H9 (cell line): ENCODE measurements at regions not wholly inside any gene's neighbourhood (a gene's known extent, or its start where the extent isn't known, plus 50 kb on each side); places are given as distances from the start of the nearest gene placed in this dataset.
A peak's percentile ranks its signal among the peaks of the same experiment; 100 is the strongest.

Experiments
- DNase-seq: peaks from one replicate; pipeline ENCODE4 v3.0.0-alpha.2; 2017
- H2AFZ ChIP-seq: one replicate; pipeline ENCODE4 v1.6.1; 2013; ENCODE audit warnings: mild to moderate bottlenecking, low read length, control low read depth, moderate library complexity
- H2AK5ac ChIP-seq: 2 replicates; pipeline ENCODE4 v1.6.1; 2013; ENCODE audit warnings: low read length, control low read depth, mixed read lengths; ENCODE audit not compliant: insufficient read length
- H2BK120ac ChIP-seq: one replicate; pipeline ENCODE4 v1.6.1; 2013; ENCODE audit warnings: low read depth, mild to moderate bottlenecking, low read length, control low read depth, inconsistent platforms; ENCODE audit not compliant: poor library complexity, severe bottlenecking
- H2BK12ac ChIP-seq: 2 replicates; pipeline ENCODE4 v1.6.1; 2013; ENCODE audit warnings: low read length, control low read depth, mixed read lengths, low read depth; ENCODE audit not compliant: insufficient read length
- H2BK15ac ChIP-seq: 2 replicates; pipeline ENCODE4 v1.6.1; 2013; ENCODE audit warnings: low read depth, low read length, control low read depth
- H2BK20ac ChIP-seq: one replicate; pipeline ENCODE4 v1.6.1; 2013; ENCODE audit warnings: low read depth, mild to moderate bottlenecking, low read length, control low read depth, inconsistent platforms; ENCODE audit not compliant: poor library complexity, severe bottlenecking
- H2BK5ac ChIP-seq: 2 replicates; pipeline ENCODE4 v1.6.1; 2013; ENCODE audit warnings: low read length, control low read depth, mixed read lengths; ENCODE audit not compliant: insufficient read length
- H3K14ac ChIP-seq: 2 replicates; pipeline ENCODE4 v1.6.1; 2013; ENCODE audit warnings: low read length, control low read depth; ENCODE audit not compliant: insufficient read depth
- H3K18ac ChIP-seq: 2 replicates; pipeline ENCODE4 v1.6.1; 2013; ENCODE audit warnings: low read depth, mild to moderate bottlenecking, mixed read lengths, low read length, control low read depth; ENCODE audit not compliant: insufficient read length
- H3K23ac ChIP-seq: 2 replicates; pipeline ENCODE4 v1.6.1; 2013; ENCODE audit warnings: low read length, control low read depth, mixed read lengths, low read depth; ENCODE audit not compliant: insufficient read length
- H3K23me2 ChIP-seq: 2 replicates; pipeline ENCODE4 v1.6.1; 2013; ENCODE audit warnings: low read depth, mild to moderate bottlenecking, mixed read lengths, low read length, control low read depth; ENCODE audit not compliant: insufficient read length, poor library complexity, severe bottlenecking
- H3K27ac ChIP-seq: 2 replicates; pipeline ENCODE4 v1.5.1; 2013; ENCODE audit warnings: low read length, control low read depth, mixed read lengths, low read depth; ENCODE audit not compliant: insufficient read length
- H3K27me3 ChIP-seq: 2 replicates; pipeline ENCODE4 v1.6.1; 2013; ENCODE audit warnings: low read length, control low read depth, inconsistent platforms; ENCODE audit not compliant: insufficient read depth
- H3K4ac ChIP-seq: 2 replicates; pipeline ENCODE4 v1.6.1; 2013; ENCODE audit warnings: low read depth, mild to moderate bottlenecking, control low read depth, inconsistent platforms, low read length, moderate library complexity
- H3K4me1 ChIP-seq: 2 replicates; pipeline ENCODE4 v1.6.1; 2013; ENCODE audit warnings: low read length, control low read depth, inconsistent platforms; ENCODE audit not compliant: insufficient read depth
- H3K4me2 ChIP-seq: 2 replicates; pipeline ENCODE4 v1.6.1; 2013; ENCODE audit warnings: low read length, control low read depth, mixed read lengths; ENCODE audit not compliant: insufficient read length, insufficient read depth
- H3K56ac ChIP-seq: 2 replicates; pipeline ENCODE4 v1.6.1; 2013; ENCODE audit warnings: low read depth, mild to moderate bottlenecking, mixed read lengths, low read length, control low read depth; ENCODE audit not compliant: insufficient read length
- H3K79me1 ChIP-seq: 2 replicates; pipeline ENCODE4 v1.6.1; 2013; ENCODE audit warnings: low read depth, mild to moderate bottlenecking, moderate library complexity, low read length, control low read depth, inconsistent platforms; ENCODE audit not compliant: insufficient read depth, poor library complexity, severe bottlenecking
- H3K79me2 ChIP-seq: 2 replicates; pipeline ENCODE4 v1.6.1; 2013; ENCODE audit warnings: low read length, control low read depth, inconsistent platforms; ENCODE audit not compliant: insufficient read depth
- H3K9ac ChIP-seq: 2 replicates; pipeline ENCODE4 v1.6.1; 2013; ENCODE audit warnings: low read length, control low read depth, mixed read lengths; ENCODE audit not compliant: insufficient read length; ENCODE audit errors: extremely low read depth
- H3K9me3 ChIP-seq: one replicate; pipeline ENCODE4 v1.6.1; 2013; ENCODE audit warnings: low read depth, low read length, inconsistent platforms; ENCODE audit not compliant: control insufficient read depth
- H3T11ph ChIP-seq: one replicate; pipeline ENCODE4 v1.6.1; 2013; ENCODE audit warnings: mild to moderate bottlenecking, low read length, control low read depth, inconsistent platforms
- H4K20me1 ChIP-seq: one replicate; pipeline ENCODE4 v1.6.1; 2013; ENCODE audit not compliant: control insufficient read depth, insufficient read length, insufficient read depth
- H4K5ac ChIP-seq: 2 replicates; pipeline ENCODE4 v1.6.1; 2013; ENCODE audit warnings: low read depth, mild to moderate bottlenecking, mixed read lengths, low read length, control low read depth; ENCODE audit not compliant: insufficient read length
- H4K8ac ChIP-seq: replicated peaks from 2 replicates; pipeline ENCODE4 v1.6.1; 2013; ENCODE audit warnings: low read length, control low read depth, mixed read lengths, low read depth; ENCODE audit not compliant: insufficient read length
- H4K91ac ChIP-seq: 2 replicates; pipeline ENCODE4 v1.6.1; 2013; ENCODE audit warnings: low read depth, mild to moderate bottlenecking, moderate library complexity, mixed read lengths, low read length, control low read depth; ENCODE audit not compliant: insufficient read length
- H3K27ac Mint-ChIP-seq, 3 experiments: 2 replicates in 2 of 3; 3 replicates in 1 of 3; pipeline ENCODE4 v1.8.0; 2020 to 2021; ENCODE audit warnings: mixed read lengths in 3 of 3, mild to moderate bottlenecking in 1 of 3, moderate library complexity in 1 of 3
- H3K27me3 Mint-ChIP-seq: 2 replicates; pipeline ENCODE4 v1.8.0; 2021; ENCODE audit warnings: low read depth, mild to moderate bottlenecking, moderate library complexity, mixed read lengths
- H3K36me3 Mint-ChIP-seq, 3 experiments: 2 replicates in 2 of 3; 3 replicates in 1 of 3; pipeline ENCODE4 v1.8.0; 2020 to 2021; ENCODE audit warnings: low read depth in 3 of 3, mixed read lengths in 3 of 3; ENCODE audit not compliant: insufficient read depth in 1 of 3
- H3K4me1 Mint-ChIP-seq, 2 experiments: 2 replicates each; pipeline ENCODE4 v1.8.0; 2020; ENCODE audit warnings: mixed read lengths in 2 of 2
- H3K4me3 Mint-ChIP-seq, 2 experiments: 2 replicates in 1 of 2; 3 replicates in 1 of 2; pipeline ENCODE4 v1.8.0; 2020 to 2021; ENCODE audit warnings: mild to moderate bottlenecking in 2 of 2, mixed read lengths in 2 of 2, moderate library complexity in 1 of 2
- H3K9me3 Mint-ChIP-seq, 2 experiments: 2 replicates in 1 of 2; 3 replicates in 1 of 2; pipeline ENCODE4 v1.8.0; 2020; ENCODE audit warnings: mild to moderate bottlenecking in 2 of 2, mixed read lengths in 2 of 2, moderate library complexity in 1 of 2
- CTCF ChIP-seq: fragments of 200-600 bp; sonication (generic); conservative IDR thresholded peaks from 3 replicates; pipeline ENCODE4 v1.8.0; 2021; ENCODE audit warnings: antibody characterized with exemption, mild to moderate bottlenecking
- WGBS: extraction: QIAGEN DNeasy Blood & Tissue Kit; methylation state at CpG from one replicate; pipeline ENCODE4 v1.1.7; 2013; ENCODE audit warnings: missing lambda C conversion rate, low lambda C conversion rate, mixed read lengths; ENCODE audit not compliant: insufficient read length; ENCODE audit errors: extremely low coverage; 5-methylcytosine and 5-hydroxymethylcytosine counted together

DNA sequence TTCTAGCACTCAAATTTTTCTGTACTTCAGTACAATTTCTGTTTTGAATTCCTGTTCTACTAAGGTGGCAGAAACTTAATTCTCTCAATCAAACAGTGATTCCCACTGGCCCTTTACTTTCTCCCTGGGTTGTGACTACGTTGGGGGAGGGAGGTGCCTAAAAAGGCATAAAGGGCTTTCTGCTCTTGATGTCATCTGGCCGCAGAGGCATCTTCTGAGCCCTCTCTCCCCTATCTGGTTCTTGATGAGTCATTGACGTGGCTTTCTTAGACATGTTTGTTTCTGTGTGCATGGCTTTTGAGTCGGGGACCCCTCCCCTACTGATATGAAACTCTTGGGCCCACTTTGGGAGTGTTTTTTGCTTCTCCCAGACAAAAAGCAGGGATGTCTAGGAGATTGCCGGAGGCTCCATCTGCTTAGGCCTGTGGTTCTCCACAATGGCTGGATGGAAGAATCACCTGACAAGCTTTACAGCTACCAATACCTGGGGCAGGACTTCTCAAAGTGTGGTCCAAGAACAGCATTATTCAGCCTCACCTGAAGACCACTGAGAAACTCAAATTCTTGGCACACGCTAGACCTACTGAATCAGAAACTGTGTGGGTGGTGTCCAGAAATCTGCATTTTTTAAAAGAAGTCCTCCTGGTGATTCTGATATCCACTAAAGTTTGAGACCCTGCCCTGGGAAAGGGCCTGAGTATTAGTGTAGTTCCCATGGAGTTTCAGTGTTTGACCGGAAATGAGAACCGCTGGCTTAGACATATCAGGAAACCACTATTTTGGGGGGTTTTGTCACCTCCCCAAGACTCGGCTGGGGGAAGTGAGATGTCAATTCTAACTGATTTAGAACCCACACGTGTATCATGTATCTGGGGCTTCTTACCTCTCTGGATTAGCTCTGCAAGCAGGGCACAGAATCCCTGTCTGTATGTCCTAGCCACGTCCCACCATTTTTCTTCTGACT, 395.7 kb upstream of the PDE3A start:
- Histone ChIP-seq H2AFZ (peak overlapping the region; percentile 12), H4K5ac (no peak overlapping the region), H2BK5ac (no peak overlapping the region), H3K56ac (no peak overlapping the region), H3K4ac (no peak overlapping the region), H3K14ac (no peak overlapping the region), H4K20me1 (no peaks in the 10 kb centered on the region), H3K79me1 (no peaks in the 10 kb centered on the region), H3K9me3 (no peaks in the 10 kb centered on the region), H3K27ac (no peak overlapping the region), H3K23ac (no peak overlapping the region), H3T11ph (no peak overlapping the region), H2BK12ac (no peak overlapping the region), H3K4me1 (peaks cover under 1% of the 10 kb centered on the region; the same call in 1 of the 2 replicates), H4K91ac (peak overlapping the region; percentile 13), H2BK15ac (no peak overlapping the region), H4K8ac (no peak overlapping the region), H3K4me2 (no peak overlapping the region), H2BK120ac (no peak overlapping the region), H3K79me2 (no peaks in the 10 kb centered on the region), H3K23me2 (no peaks in the 10 kb centered on the region), H3K27me3 (no peaks in the 10 kb centered on the region), H3K9ac (no peak overlapping the region), H2AK5ac (no peak overlapping the region), H3K18ac (no peak overlapping the region), H2BK20ac (no peak overlapping the region)
- H3K4me1 Mint-ChIP-seq: peaks cover 16 to 17% of the 10 kb centered on the region in 2 experiments
- TF ChIP-seq CTCF: no peak
- H3K4me3 Mint-ChIP-seq: no peak overlapping the region
- H3K27me3 Mint-ChIP-seq: no peaks in the 10 kb centered on the region
- no CpG with 5 or more reads among the region's 11 CpGs for WGBS
- H3K9me3 Mint-ChIP-seq: no peaks in the 10 kb centered on the region
- H3K36me3 Mint-ChIP-seq: no peaks in the 10 kb centered on the region; a peak in 1 of 7 replicates
- DNase-seq: no peak
- peak overlapping the region in 2 of 3 experiments; percentile 10 to 16; a peak in 2 of 7 replicates for H3K27ac Mint-ChIP-seq
